HepG2 (cell line): ENCODE measurements at regions not wholly inside any gene's neighbourhood (a gene's known extent, or its start where the extent isn't known, plus 50 kb on each side); places are given as distances from the start of the nearest gene placed in this dataset.

Experiments
- ATAC-seq: fragments of 200-7000 bp; cut with Tn5 transposase; 3 replicates; pipeline ENCODE4 v1.9.1; 2020; ENCODE audit warnings: mild to moderate bottlenecking, moderate library complexity
- BruUV-seq: library from RNA; stranded (reverse); fragments of 400-500 nt; replicated peaks from 2 replicates; lab custom pipeline; 2021; lab: Mats Ljungman, UMichigan
- CTCF ChIA-PET: fragments of 300-600 bp; formaldehyde crosslinking; extraction: SDS; loops from one replicate; lab custom pipeline; 2021; ENCODE audit warnings: low total read pairs, inconsistent platforms, low intra/inter-chr PET ratio; lab: Yijun Ruan, JAX
- POLR2A ChIA-PET: fragments of 350-600 bp; sonication (Branson Sonifier 250); formaldehyde crosslinking; loops from one replicate; lab custom pipeline; 2020; ENCODE audit warnings: antibody characterized with exemption, inconsistent platforms; lab: Yijun Ruan, JAX
- DNase-seq: peaks from one replicate; pipeline ENCODE4 v3.0.0-alpha.2; 2015; ENCODE audit warnings: low spot score
- FAIRE-seq: peaks from 3 replicates; lab custom pipeline; 2011; peaks lifted over from hg19 to GRCh38; lab: Jason Lieb, UNC
- H2AFZ ChIP-seq: one replicate; pipeline ENCODE4 v1.6.1; 2011; ENCODE audit warnings: low read length, inconsistent platforms
- H3K27ac ChIP-seq: fragments of 300-600 bp; 3 replicates; pipeline ENCODE4 v1.8.0; 2011; ENCODE audit warnings: mixed run types, mild to moderate bottlenecking, mixed read lengths, low read length, inconsistent platforms; ENCODE audit not compliant: insufficient read depth; ENCODE audit errors: extremely low read length
- H3K27me3 ChIP-seq, 2 experiments: fragments of 200-600 bp in 1 of 2; 2 replicates in 1 of 2; 3 replicates in 1 of 2; pipeline versions ENCODE4 v1.6.0 to v1.8.0; 2011; ENCODE audit warnings: low read length in 2 of 2, mild to moderate bottlenecking in 2 of 2, moderate library complexity in 2 of 2, inconsistent platforms in 1 of 2; ENCODE audit not compliant: insufficient read depth in 2 of 2, control insufficient read depth in 1 of 2
- H3K36me3 ChIP-seq, 2 experiments: fragments of 200-600 bp in 1 of 2; replicated peaks in 1 of 2; 2 replicates in 1 of 2; 3 replicates in 1 of 2; pipeline versions ENCODE4 v1.5.1 to v1.8.0; 2011; ENCODE audit warnings: low read length in 2 of 2, inconsistent platforms in 1 of 2; ENCODE audit not compliant: insufficient read depth in 2 of 2, control insufficient read depth in 1 of 2
- H3K4me1 ChIP-seq: 2 replicates; pipeline ENCODE4 v1.5.1; 2012; ENCODE audit warnings: low read length, inconsistent platforms; ENCODE audit not compliant: insufficient read depth
- H3K4me2 ChIP-seq: 2 replicates; pipeline ENCODE4 v1.6.0; 2011; ENCODE audit warnings: low read depth, low read length, inconsistent platforms
- H3K4me3 ChIP-seq, 3 experiments: fragments of 200-600 bp in 1 of 3; sonication (generic), shearing (Covaris generic) in 1 of 3; replicated peaks in 1 of 3; 2 replicates each; pipeline ENCODE4 v1.5.1; 2011 to 2016; ENCODE audit warnings: low read length in 3 of 3, inconsistent platforms in 2 of 3, low read depth in 2 of 3, mild to moderate bottlenecking in 2 of 3, control low read depth in 1 of 3, mixed read lengths in 1 of 3; ENCODE audit not compliant: insufficient read depth in 1 of 3
- H3K79me2 ChIP-seq: one replicate; pipeline ENCODE4 v1.6.1; 2011; ENCODE audit warnings: low read length, inconsistent platforms; ENCODE audit not compliant: insufficient read depth
- H3K9ac ChIP-seq: 2 replicates; pipeline ENCODE4 v1.6.0; 2011; ENCODE audit warnings: mild to moderate bottlenecking, low read depth, low read length, inconsistent platforms; ENCODE audit not compliant: insufficient read depth
- H3K9me3 ChIP-seq: 2 replicates; pipeline ENCODE4 v1.5.1; 2012; ENCODE audit warnings: mild to moderate bottlenecking, low read length
- H4K20me1 ChIP-seq: 2 replicates; pipeline ENCODE4 v1.6.0; 2011; ENCODE audit warnings: inconsistent platforms, mild to moderate bottlenecking, low read length, moderate library complexity; ENCODE audit not compliant: insufficient read depth
- CEBPB ChIP-seq: IDR thresholded peaks from 2 replicates; pipeline ENCODE4 v1.6.1; 2011; ENCODE audit warnings: low read depth, low read length, improper control_type of control experiment, borderline replicate concordance
- FLYWCH1 ChIP-seq: sonication (generic); formaldehyde crosslinking; IDR thresholded peaks from 2 replicates; pipeline ENCODE4 v1.8.1; 2023; ENCODE audit warnings: mild to moderate bottlenecking, missing genetic modification reagents
- NFIB ChIP-seq: sonication (generic); formaldehyde crosslinking; IDR thresholded peaks from 2 replicates; pipeline ENCODE4 v1.9.0; 2021; ENCODE audit warnings: missing genetic modification reagents, mild to moderate bottlenecking, borderline replicate concordance
- NFYB ChIP-seq: sonication (generic); formaldehyde crosslinking; IDR thresholded peaks from 2 replicates; pipeline ENCODE4 v1.4.0; 2020; ENCODE audit warnings: missing genetic modification reagents
- ONECUT2 ChIP-seq: sonication (generic); formaldehyde crosslinking; IDR thresholded peaks from 2 replicates; pipeline ENCODE4 v1.4.0; 2020; ENCODE audit warnings: missing genetic modification reagents
- SKI ChIP-seq: fragments of 450-650 bp; IDR thresholded peaks from one replicate; pipeline ENCODE4 v1.6.1; 2018; ENCODE audit warnings: mild to moderate bottlenecking; ENCODE audit not compliant: partially characterized antibody
- SOX13 ChIP-seq, 3 experiments: fragments of 450-650 bp in 1 of 3; sonication (generic) in 1 of 3; formaldehyde crosslinking in 1 of 3; IDR thresholded peaks in 2 of 3; conservative IDR thresholded peaks in 1 of 3; 2 replicates each; pipeline versions ENCODE4 v1.5.0 to v1.6.1; 2016 to 2020; ENCODE audit warnings: antibody characterized with exemption in 1 of 3, mild to moderate bottlenecking in 1 of 3, missing compliant biosample characterization in 1 of 3, missing genetic modification reagents in 1 of 3, moderate library complexity in 1 of 3
- ZNF30 ChIP-seq: sonication (generic); formaldehyde crosslinking; IDR thresholded peaks from 2 replicates; pipeline ENCODE4 v1.5.0; 2020; ENCODE audit warnings: mild to moderate bottlenecking, missing genetic modification reagents
- ZNF468 ChIP-seq: sonication (generic); formaldehyde crosslinking; IDR thresholded peaks from 2 replicates; pipeline ENCODE4 v1.8.0; 2022; ENCODE audit warnings: mild to moderate bottlenecking, moderate library complexity, missing genetic modification reagents
- ZNF558 ChIP-seq: sonication (generic); formaldehyde crosslinking; IDR thresholded peaks from 2 replicates; pipeline ENCODE4 v1.9.0; 2022; ENCODE audit warnings: mild to moderate bottlenecking, missing genetic modification reagents, borderline replicate concordance
- ZNF678 ChIP-seq: sonication (generic); formaldehyde crosslinking; IDR thresholded peaks from 2 replicates; pipeline ENCODE4 v1.4.0; 2020; ENCODE audit warnings: mild to moderate bottlenecking, missing genetic modification reagents
- WGBS: methylation state at CpG from one replicate; pipeline ENCODE4 v1.1.6; 2017; ENCODE audit warnings: low lambda C conversion rate; 5-methylcytosine and 5-hydroxymethylcytosine counted together
- in situ Hi-C: cut with HindIII; loops from 2 replicates; pipeline ENCODE4 v1.10.0; 2017; ENCODE audit warnings: low pct_unique_long_range_greater_than_20kb; ENCODE audit not compliant: extremely low pct_ligation_motif_present
- intact Hi-C: fragments of 100-400 bp; cut with micrococcal nuclease; formaldehyde crosslinking; loops from one replicate; pipeline ENCODE4 v1.10.0; 2022; ENCODE audit not compliant: unreplicated experiment

GRCh38 chr2:58508006-58508405 lies 266.9 kb upstream of the FANCL start:
- H3K9ac ChIP-seq: no peak overlapping the region
- no peaks in the 10 kb centered on the region for H3K4me1 ChIP-seq
- FAIRE-seq (no peak), ATAC-seq (no peak)
- H2AFZ ChIP-seq: no peak overlapping the region
- 2% methylated on average over 4 of the region's 4 CpGs for WGBS
- no peak overlapping the region for H3K4me3 ChIP-seq
- H3K79me2 ChIP-seq: no peaks in the 10 kb centered on the region
- in situ Hi-C loops: no loop called here
- no peaks in the 10 kb centered on the region for H3K36me3 ChIP-seq
- TF ChIP-seq ZNF558 (CRISPR knock-in tag) (no peak), NFIB (CRISPR knock-in tag) (no peak), NFYB (CRISPR knock-in tag) (no peak), ZNF30 (no peak), ZNF468 (CRISPR knock-in tag) (no peak), SKI (no peak), CEBPB (no peak), FLYWCH1 (no peak), SOX13 (IDR thresholded peaks at IDR 0.05) (no peak), SOX13 (CRISPR knock-in tag; conservative IDR thresholded peaks at IDR 0.05 in 1 of 2, IDR thresholded peaks at IDR 0.05 in 1 of 2) (no peak), ONECUT2 (CRISPR knock-in tag) (no peak), ZNF678 (CRISPR knock-in tag) (no peak)
- TF ChIP-seq, all 625 proteins: peak for 0
- POLR2A ChIA-PET: no interaction called here
- DNase-seq: no peak
- Histone ChIP-seq H3K27me3 (no peaks in the 10 kb centered on the region), H3K9me3 (no peaks in the 10 kb centered on the region), H4K20me1 (no peaks in the 10 kb centered on the region), H3K27ac (no peak overlapping the region), H3K4me2 (no peak overlapping the region)
- BruUV-seq: no TSS peak
- CTCF ChIA-PET: no interaction called here
- intact Hi-C loops: no loop called here
